ENCODE measurements at regions not wholly inside any gene's neighbourhood (a gene's known extent, or its start where the extent isn't known, plus 50 kb on each side); places are given as distances from the start of the nearest gene placed in this dataset.

DNA sequence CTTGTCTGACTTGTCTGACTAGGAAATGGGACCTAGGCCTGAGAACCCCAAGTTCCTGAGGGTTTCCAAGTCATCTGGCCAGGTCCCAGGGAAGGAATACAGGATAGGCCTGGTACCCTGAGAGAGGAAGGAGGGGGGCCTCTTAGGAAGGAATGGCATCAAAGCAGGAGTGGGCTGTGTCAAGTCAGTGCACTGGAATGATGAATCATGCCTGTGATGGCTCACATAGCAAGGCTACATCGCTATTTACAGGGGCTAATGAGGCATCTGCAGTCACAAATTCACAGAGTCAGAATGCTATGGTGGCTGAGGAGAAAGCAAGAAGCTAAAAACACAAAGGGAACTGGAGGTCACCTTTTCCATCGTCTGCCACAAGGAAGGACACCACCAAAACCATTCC is 247.3 kb downstream of the NXPE2 start:
- 54 to 69% methylated on average over 2 of the region's 2 CpGs for WGBS, 2 donors
- H3K27ac ChIP-seq, result no peak overlapping the region
- H3K4me3 ChIP-seq, result no peak overlapping the region
- no peaks in the 10 kb centered on the region for H3K27me3 ChIP-seq
- no peaks in the 10 kb centered on the region for H3K36me3 ChIP-seq
- no peaks in the 10 kb centered on the region for H3K9me3 ChIP-seq
- TF ChIP-seq, protein P1, sequence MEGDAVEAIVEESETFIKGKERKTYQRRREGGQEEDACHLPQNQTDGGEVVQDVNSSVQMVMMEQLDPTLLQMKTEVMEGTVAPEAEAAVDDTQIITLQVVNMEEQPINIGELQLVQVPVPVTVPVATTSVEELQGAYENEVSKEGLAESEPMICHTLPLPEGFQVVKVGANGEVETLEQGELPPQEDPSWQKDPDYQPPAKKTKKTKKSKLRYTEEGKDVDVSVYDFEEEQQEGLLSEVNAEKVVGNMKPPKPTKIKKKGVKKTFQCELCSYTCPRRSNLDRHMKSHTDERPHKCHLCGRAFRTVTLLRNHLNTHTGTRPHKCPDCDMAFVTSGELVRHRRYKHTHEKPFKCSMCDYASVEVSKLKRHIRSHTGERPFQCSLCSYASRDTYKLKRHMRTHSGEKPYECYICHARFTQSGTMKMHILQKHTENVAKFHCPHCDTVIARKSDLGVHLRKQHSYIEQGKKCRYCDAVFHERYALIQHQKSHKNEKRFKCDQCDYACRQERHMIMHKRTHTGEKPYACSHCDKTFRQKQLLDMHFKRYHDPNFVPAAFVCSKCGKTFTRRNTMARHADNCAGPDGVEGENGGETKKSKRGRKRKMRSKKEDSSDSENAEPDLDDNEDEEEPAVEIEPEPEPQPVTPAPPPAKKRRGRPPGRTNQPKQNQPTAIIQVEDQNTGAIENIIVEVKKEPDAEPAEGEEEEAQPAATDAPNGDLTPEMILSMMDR (IDR thresholded peaks at IDR 0.05), result no peak
- ATAC-seq, result no peak
- no peaks in the 10 kb centered on the region for H3K4me1 ChIP-seq
- intact Hi-C loops (cut with DNase I), result no loop called here
- no peak for DNase-seq

DNA sequence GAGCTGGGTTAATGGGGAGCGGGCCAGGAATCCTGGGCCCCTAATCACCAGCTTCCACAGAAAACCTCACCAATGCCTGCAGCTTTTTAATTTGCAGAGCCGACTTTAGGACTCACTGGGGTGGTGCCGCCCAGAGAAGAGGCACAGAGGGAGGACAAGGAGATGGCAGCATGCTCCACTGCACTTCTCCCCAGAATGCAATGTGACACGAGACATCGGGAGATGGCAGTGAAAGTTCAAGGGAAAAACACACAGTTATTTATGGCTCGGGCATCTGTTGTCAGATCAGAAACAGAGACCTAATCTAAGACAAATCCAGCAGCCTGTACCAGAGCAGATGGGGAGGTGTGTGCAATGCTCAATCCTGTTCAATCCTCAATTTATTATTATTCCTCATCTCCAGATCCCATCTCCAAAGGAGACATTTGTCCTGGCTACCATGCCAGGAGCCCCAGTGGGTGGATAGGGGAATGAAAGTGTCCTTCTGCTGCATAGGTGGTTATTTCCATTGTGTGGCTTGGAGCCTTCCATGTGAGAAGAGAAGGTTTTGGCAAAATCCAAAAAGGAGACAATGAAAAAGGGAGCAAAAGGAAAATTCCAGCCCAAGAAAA is 250.0 kb downstream of the NXPE2 start:
- Histone ChIP-seq H3K27ac (no peak overlapping the region), H3K27me3 (no peaks in the 10 kb centered on the region), H3K4me3 (no peak overlapping the region), H3K4me1 (no peaks in the 10 kb centered on the region), H3K9me3 (peaks cover 0 to 12% (median 7%) of the 10 kb centered on the region in 11 donors), H3K36me3 (no peaks in the 10 kb centered on the region)
- intact Hi-C loops (cut with DNase I), result no loop called here
- WGBS, 2 donors, result 78 to 83% methylated on average over 6 of the region's 6 CpGs
- no peak for ATAC-seq
- TF ChIP-seq, protein P1 (IDR thresholded peaks at IDR 0.05), result no peak
- DNase-seq, result no peak

DNA sequence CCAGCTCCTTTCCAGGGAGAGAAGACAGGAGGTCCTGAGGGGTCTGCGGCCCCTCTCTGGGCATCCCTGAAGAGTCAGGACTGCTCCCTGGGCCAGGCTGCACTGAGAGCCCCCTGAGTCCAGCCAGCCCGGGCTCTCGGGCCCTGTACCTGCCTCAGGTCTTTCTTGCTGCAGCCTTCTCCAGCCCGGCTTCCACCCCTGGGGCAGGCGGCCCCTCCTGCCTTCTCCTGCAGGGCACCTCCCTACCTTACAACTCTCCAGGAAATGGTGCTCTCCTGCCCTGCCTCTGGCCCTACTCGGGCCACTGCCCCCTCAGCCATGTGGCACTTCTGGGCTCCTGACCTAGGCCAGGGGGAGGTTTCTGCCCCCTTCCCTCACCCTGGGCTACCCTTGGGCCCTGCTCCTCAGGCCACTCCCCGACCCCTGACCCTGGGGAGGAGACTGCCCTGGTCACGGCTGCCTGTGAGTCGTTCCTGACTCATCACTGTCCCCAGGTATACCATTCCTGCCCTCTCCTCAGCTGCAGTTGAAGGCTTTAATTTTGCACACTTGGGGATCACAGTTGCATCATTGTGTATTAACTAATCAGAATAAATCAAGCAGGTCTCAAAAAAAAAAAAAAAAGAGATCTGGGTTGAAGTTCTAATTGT is 251.1 kb downstream of the NXPE2 start:
- no peak for ATAC-seq
- TF ChIP-seq, protein P1 (IDR thresholded peaks at IDR 0.05), result no peak
- H3K9me3 ChIP-seq, result peaks cover 0 to 21% (median 10%) of the 10 kb centered on the region in 11 donors
- no peak for DNase-seq
- H3K27me3 ChIP-seq, result no peaks in the 10 kb centered on the region
- H3K4me1 ChIP-seq, result no peaks in the 10 kb centered on the region
- no peak overlapping the region for H3K4me3 ChIP-seq
- WGBS, 2 donors, result 77 to 80% methylated on average over 9 of the region's 9 CpGs
- intact Hi-C loops (cut with DNase I), result no loop called here
- no peaks in the 10 kb centered on the region for H3K36me3 ChIP-seq
- H3K27ac ChIP-seq, result no peak overlapping the region

DNA sequence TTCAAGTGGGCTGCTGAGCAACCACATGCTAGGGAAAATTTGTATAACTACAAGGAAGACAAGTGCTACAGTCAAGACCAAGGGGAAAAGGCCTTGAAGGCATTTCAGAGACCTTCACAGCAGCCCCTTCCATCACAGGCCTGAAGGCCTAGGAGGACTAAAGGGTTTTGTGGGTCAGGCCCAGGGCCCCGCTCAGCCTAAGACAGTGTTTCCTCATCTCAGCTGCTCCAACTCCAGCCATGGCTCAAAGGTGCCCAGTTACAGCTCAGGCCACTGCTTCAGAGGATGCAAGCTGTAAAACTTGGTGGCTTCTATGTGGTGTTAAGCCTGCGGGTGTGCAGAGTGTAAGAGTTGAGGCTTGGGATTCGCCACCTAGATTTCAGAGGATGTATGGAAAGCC is 260.5 kb downstream of the NXPE2 start:
- ATAC-seq (no peak), DNase-seq (no peak)
- Histone ChIP-seq H3K36me3 (no peaks in the 10 kb centered on the region), H3K9me3 (peaks cover 0 to 24% (median 8%) of the 10 kb centered on the region in 11 donors), H3K27ac (no peak overlapping the region), H3K4me3 (no peak overlapping the region), H3K27me3 (no peaks in the 10 kb centered on the region), H3K4me1 (no peaks in the 10 kb centered on the region)
- TF ChIP-seq, protein P1 (IDR thresholded peaks at IDR 0.05), result no peak
- intact Hi-C loops (cut with DNase I), result no loop called here
- WGBS, 2 donors, result 71 to 86% methylated on average over 3 of the region's 3 CpGs

Measured in heart right ventricle (tissue), 16 donors.